Glomerular visceral epithelial cell (primary cell): ENCODE measurements at regions not wholly inside any gene's neighbourhood (a gene's known extent, or its start where the extent isn't known, plus 50 kb on each side); places are given as distances from the start of the nearest gene placed in this dataset.

ENCODE experiments used
- DNase-seq: peaks from one replicate; pipeline ENCODE4 v3.0.0-alpha.2; 2016; ENCODE audit errors: extremely low spot score

- no peak for DNase-seq
Measured at GRCh38 chr17:69605571-69605970, 191.1 kb downstream of the MAP2K6 start.

GRCh38 chr17:69606142-69606800, 191.8 kb downstream of the MAP2K6 start:
- no peak for DNase-seq

GRCh38 chr17:69607162-69607834, 192.8 kb downstream of the MAP2K6 start:
- peak; percentile 81 for DNase-seq

DNA sequence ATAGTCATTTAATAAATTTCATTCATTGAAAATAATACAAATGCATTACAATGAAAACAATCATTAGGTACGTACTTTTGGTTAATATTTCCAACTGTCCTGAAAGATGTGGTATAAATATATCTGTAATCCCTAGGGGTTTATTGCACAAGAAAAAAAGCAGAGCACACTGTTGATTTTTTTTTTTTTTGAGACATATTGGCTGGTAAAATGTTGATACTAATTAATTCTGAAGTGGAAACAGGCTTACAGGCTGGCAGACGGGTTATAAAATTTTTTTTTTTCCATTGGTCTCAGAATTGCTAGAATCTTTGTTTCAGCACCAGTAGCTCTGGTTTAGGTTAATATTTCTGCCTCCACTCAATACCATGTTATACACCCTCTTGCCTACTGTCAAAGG, 193.6 kb downstream of the MAP2K6 start:
- no peak for DNase-seq

GRCh38 chr17:69608808-69609472, 194.4 kb downstream of the MAP2K6 start:
- peak; percentile 91 for DNase-seq

GRCh38 chr17:69609473-69610305, 195.2 kb downstream of the MAP2K6 start:
- peak; percentile 58 for DNase-seq

DNA sequence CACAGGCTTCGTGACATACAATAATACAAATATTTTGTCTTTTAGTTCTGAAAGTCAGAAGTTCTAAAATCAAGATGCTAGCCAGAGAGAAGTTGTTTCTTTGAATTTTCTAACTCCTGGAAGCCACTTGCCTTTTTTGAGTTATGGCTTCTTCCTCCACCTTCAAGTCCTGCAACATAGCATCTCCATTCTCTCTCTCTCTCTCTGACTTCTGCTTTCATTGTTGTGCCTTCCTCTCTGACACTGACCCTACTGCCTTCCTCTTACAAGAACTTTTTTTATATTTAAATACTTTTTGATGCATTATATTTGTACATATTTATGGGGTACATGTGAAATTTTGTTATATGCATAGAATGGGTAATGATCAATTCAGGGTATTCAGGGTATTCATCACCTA, 205.9 kb downstream of the MAP2K6 start:
- no peak for DNase-seq

DNA sequence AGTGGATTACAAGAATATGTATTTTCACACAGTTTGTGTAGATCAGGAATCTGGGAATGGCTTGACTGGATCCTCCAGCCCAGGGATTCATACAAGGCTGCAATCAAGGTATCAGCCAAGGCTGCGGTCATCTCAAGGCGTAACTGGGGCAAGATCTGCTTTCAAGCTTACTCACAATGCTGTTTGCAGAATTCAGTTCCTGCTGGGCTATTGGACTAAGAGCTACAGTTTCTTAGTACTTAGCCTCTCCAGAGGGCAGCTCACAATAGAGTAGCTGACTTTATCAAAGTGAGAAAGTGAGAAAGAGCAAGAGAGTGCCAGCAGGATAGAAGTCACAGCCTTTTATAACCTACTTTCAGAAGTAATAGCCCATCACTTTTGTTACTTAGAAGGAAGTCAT, 211.0 kb downstream of the MAP2K6 start:
- no peak for DNase-seq

DNA sequence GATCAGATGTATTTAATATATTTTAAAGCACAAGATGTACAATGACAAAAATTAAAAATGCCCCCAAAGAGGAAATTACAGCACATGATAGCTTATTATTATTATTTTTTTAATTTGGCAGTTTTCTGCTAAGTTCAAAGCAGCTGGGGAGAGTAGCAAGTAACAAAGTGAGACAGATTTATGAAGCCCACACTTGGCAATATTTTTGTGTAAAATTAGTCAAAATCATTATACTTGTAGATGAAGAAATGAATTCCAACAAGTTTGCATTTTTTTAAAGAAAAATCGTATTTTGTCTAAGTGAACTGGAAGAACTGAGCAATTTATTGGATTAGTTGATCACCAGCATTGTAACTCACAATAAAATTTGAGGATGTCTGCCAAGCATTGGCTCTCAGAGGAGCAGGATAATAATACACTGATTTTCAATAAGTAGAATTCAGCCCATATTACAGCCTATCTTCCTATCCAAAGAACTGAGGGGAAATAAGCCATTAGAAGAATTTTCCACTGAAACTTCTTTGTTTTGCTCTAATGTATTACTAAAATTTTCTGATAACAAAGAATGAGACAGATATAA, 215.6 kb downstream of the MAP2K6 start:
- no peak for DNase-seq

GRCh38 chr17:69634844-69635243, 220.3 kb downstream of the MAP2K6 start:
- no peak for DNase-seq

GRCh38 chr17:69637446-69638156, 223.1 kb downstream of the MAP2K6 start:
- DNase-seq = peak; percentile 52

DNA sequence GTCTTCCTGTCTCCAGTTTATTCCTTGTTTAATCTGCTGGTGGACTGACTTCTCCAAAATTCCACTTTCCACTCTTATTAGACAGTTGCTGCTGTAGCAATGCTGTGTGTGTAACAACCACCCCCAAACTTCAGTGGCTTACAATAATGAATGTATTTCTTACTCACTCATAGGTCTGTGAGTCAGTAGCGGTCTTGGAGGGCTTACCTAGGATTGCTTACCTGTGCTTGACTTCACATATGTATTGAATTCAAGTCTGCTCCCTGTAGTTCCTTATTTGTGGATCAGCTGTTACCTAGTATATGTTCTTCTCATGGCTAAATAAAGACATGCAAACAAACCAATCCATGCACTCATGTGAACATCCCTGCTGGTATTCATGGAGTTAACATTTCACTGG, 224.6 kb downstream of the MAP2K6 start:
- no peak for DNase-seq

GRCh38 chr17:69640073-69640472, 225.6 kb downstream of the MAP2K6 start:
- no peak for DNase-seq

GRCh38 chr17:69643686-69644085, 229.2 kb downstream of the MAP2K6 start:
- DNase-seq = no peak

GRCh38 chr17:69646729-69647128, 232.2 kb downstream of the MAP2K6 start:
- no peak for DNase-seq

GRCh38 chr17:69650881-69651280, 236.4 kb downstream of the MAP2K6 start:
- DNase-seq = no peak

GRCh38 chr17:69651921-69652320, 237.4 kb downstream of the MAP2K6 start:
- DNase-seq = no peak

- peak; percentile 78 for DNase-seq
Measured at GRCh38 chr17:69654981-69655855, 240.7 kb downstream of the MAP2K6 start.

DNA sequence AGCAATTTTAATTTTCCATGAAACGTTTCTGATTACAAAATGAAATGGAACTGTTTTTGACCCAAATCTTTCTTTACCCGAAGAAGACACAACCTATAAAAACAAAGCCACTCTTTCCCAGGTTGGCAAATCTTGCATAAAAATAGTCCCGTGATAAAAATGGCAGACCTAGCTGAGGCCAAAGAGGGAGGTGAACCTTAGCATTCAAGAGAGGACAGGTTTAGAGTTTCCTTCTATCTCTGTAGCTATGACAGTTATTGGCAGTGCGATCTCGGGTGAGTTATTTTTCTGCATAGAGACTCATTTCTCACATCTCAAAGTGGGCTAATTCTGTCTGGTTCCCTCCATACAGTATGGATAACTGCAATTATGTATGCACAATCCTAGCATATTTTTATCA, 241.4 kb downstream of the MAP2K6 start:
- DNase-seq = no peak
